Stimulated activated CD8-positive, alpha-beta memory T cell treated with anti-CD3 and anti-CD28 coated beads, Interleukin-15, amount 100 ng/mL, for 24 hours (primary cell): ENCODE measurements at regions not wholly inside any gene's neighbourhood (a gene's known extent, or its start where the extent isn't known, plus 50 kb on each side); places are given as distances from the start of the nearest gene placed in this dataset.

Source experiments
- DNase-seq: peaks from one replicate; pipeline ENCODE4 v3.0.0-alpha.2; 2020; ENCODE audit warnings: low read depth

DNA sequence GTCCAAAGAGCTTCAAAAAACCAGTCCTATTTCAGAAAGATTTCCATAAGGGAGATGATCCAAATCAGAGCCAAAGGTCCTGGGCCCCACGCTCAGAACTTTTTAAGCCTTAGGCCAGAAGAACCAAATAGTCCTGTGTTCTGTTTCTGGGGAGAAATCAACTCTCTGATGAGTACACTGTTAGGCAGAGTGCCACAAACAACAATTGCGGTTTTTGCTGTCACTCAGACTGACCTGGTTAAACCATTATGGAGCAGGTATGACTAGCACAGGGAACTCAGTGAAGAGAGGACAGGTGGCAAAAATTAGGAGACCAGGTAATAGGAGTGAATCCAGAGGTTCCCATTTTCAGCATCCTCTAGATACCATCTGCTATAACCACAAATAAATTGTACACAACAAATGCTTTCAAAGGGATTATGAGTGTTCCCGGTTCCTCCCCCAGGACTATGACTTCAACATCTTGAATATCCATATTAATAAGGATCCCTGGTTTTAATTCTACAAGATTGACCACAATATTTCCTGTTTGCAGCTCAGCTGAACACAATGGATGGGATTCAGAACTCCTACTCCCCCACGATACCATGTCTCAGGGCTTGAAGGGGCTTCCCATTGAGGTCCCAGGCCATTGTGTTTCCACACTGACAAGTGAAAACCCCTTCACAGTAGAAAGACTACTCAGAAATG lies 52.1 kb upstream of the FREM1 start:
- no peak for DNase-seq

DNA sequence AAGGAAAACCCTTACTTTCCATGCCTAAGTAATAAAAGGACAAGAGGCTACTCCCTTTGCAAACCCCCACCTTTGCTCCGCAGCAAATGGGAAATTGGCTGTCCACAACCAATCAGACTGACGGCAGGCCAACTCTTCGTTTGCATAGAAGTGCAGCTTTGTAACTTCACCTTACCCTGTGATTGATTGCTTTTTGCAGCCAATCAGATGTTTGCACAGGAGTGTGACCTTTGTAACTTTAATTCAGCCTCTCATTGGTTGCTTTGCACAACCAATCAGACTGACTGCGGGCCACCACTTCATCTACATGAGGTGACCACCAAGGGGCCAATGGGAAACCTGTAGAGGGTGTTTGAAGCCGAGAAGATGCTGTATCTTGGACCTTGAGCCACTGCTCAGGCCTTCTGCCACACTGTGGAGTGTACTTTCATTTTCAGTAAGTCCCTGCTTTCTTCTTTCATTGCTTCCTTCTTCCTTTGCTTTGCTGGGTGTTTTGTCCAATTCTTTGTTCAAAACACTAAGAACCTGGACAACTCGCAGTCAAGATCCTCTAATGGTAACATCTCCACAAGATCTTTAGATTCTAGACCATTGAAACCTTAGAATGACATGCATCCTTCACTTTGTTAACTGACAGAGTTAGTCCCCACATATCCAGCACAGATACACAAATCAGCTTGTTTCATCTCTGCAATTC lies 51.3 kb upstream of the FREM1 start:
- DNase-seq = no peak

DNA sequence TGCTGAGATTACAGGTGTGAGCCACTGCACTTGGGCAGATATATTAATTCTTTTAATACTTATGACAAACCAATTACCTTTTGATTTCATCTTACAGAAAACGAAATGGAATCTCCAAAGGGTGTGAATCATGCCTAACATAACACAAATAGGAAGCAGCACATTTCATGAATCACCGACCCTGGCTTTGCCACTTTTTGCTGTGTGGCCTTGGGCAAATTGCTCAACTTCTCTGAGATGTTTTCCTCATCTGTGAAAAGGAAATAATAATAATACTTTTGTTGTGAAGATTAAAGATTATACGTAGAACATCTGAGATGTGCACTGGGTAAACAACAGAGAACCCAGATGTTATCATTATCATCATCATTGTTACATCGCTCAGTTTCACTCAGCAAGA lies 50.7 kb upstream of the FREM1 start:
- DNase-seq = no peak
